HepG2 (cell line): ENCODE measurements at regions not wholly inside any gene's neighbourhood (a gene's known extent, or its start where the extent isn't known, plus 50 kb on each side); places are given as distances from the start of the nearest gene placed in this dataset.

Experiments used
- ZBTB7A ChIP-seq: sonication (generic); formaldehyde crosslinking; IDR thresholded peaks from 2 replicates; pipeline ENCODE4 v1.8.0; 2022; ENCODE audit warnings: mild to moderate bottlenecking, missing genetic modification reagents
- TF ChIP-seq, protein P1 (sequence below): sonication (generic); formaldehyde crosslinking; IDR thresholded peaks from 2 replicates; pipeline ENCODE4 v1.4.0; 2020; ENCODE audit warnings: missing genetic modification reagents, borderline replicate concordance

GRCh38 chr7:124996778-124997177 lies 67.2 kb upstream of the POT1 start:
- TF ChIP-seq, protein P1, sequence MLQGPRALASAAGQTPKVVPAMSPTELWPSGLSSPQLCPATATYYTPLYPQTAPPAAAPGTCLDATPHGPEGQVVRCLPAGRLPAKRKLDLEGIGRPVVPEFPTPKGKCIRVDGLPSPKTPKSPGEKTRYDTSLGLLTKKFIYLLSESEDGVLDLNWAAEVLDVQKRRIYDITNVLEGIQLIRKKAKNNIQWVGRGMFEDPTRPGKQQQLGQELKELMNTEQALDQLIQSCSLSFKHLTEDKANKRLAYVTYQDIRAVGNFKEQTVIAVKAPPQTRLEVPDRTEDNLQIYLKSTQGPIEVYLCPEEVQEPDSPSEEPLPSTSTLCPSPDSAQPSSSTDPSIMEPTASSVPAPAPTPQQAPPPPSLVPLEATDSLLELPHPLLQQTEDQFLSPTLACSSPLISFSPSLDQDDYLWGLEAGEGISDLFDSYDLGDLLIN (CRISPR knock-in tag): no peak
- TF ChIP-seq ZBTB7A: no peak
